ENCODE measurements at regions not wholly inside any gene's neighbourhood (a gene's known extent, or its start where the extent isn't known, plus 50 kb on each side); places are given as distances from the start of the nearest gene placed in this dataset.

DNA sequence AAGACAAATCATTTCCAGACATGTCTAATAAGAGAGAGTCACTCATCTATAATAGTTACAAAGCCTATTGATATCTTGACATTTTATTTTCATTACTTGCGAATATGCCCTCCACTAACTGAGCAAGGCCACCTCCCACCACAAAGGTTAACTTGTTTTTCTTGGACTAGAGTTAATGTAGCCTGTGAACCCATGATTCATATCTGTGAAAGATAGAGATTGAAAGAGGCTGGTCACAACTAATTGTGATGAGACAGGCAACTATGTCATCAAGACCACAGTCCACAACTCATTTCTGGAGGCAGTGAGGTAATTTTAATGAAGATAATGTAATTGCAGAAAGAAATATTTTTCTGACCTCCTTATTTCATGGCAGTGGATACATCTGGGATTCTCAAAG is 491.8 kb upstream of the TPK1 start:
- Histone ChIP-seq H3K4me1 (no peaks in the 10 kb centered on the region), H3K4me3 (no peak overlapping the region), H3K36me3 (no peaks in the 10 kb centered on the region), H3K27ac (no peak overlapping the region), H3K27me3 (no peaks in the 10 kb centered on the region), H3K9me3 (no peaks in the 10 kb centered on the region)
- no peak for DNase-seq
- TF ChIP-seq, protein P1, sequence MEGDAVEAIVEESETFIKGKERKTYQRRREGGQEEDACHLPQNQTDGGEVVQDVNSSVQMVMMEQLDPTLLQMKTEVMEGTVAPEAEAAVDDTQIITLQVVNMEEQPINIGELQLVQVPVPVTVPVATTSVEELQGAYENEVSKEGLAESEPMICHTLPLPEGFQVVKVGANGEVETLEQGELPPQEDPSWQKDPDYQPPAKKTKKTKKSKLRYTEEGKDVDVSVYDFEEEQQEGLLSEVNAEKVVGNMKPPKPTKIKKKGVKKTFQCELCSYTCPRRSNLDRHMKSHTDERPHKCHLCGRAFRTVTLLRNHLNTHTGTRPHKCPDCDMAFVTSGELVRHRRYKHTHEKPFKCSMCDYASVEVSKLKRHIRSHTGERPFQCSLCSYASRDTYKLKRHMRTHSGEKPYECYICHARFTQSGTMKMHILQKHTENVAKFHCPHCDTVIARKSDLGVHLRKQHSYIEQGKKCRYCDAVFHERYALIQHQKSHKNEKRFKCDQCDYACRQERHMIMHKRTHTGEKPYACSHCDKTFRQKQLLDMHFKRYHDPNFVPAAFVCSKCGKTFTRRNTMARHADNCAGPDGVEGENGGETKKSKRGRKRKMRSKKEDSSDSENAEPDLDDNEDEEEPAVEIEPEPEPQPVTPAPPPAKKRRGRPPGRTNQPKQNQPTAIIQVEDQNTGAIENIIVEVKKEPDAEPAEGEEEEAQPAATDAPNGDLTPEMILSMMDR (IDR thresholded peaks at IDR 0.05) = no peak
- intact Hi-C loops (cut with DNase I) = no loop called here
- ATAC-seq = no peak

DNA sequence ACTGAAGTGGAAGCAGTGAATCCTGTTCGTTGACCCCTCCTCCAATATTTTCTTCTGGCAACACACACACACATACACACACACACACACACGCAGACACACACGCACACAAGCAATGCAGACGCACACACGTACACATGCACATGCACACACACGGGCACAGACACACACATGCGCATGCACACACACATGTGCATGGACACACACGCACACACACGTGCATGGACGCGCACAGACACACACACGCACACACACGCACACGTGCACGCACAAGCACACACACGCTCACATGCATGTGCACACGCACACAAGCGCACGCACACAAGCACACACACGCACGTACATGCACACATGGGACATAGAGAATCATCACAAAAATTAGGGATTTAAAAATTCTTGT is 488.2 kb upstream of the TPK1 start:
- ATAC-seq = no peak
- H3K9me3 ChIP-seq = no peaks in the 10 kb centered on the region
- DNase-seq = no peak
- TF ChIP-seq, protein P1 (IDR thresholded peaks at IDR 0.05) = no peak
- no peaks in the 10 kb centered on the region for H3K27me3 ChIP-seq
- intact Hi-C loops (cut with DNase I) = no loop called here
- H3K4me1 ChIP-seq = no peaks in the 10 kb centered on the region
- no peak overlapping the region for H3K4me3 ChIP-seq
- H3K27ac ChIP-seq = no peak overlapping the region
- H3K36me3 ChIP-seq = no peaks in the 10 kb centered on the region

DNA sequence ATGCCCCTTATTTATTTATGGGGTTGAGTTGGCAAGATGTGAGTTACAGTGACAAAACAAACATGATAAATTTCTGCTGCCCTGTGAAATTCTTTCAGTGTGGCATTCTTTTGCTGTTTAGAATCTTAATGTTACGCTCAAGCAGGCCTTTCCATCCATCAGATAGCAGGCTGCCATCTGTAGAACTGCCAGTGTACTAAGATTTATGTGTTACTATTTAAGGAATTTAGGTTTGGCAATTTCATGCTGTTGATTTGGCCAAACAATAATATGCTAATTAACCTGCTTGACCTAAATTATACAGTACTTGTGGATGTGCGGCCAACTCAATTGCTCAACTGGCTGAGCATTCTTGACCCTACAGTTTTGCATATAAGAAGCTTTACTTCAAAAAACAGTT is 477.7 kb upstream of the TPK1 start:
- DNase-seq = no peak
- TF ChIP-seq, protein P1 (IDR thresholded peaks at IDR 0.05) = no peak

DNA sequence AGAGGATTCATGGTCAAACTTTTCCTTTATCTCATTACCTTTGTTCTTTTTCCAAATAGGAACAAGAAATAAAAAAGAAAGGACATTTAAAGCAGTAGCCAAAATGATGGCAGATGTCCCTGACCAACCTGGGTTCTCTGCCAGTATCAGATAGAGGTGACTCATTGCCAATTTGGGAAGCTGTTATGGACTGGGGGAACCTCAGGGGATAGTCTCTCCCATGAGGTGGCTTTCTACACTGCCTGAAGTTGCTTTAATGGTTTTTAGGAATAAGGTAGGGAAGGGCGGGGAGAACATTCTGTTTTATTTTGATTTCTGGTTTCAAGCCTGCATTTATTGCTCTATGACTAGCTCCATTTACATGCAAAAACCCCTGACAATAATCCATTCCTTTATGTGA is 457.9 kb upstream of the TPK1 start:
- H3K9me3 ChIP-seq = no peaks in the 10 kb centered on the region
- no peak for ATAC-seq
- DNase-seq = no peak
- H3K27me3 ChIP-seq = no peaks in the 10 kb centered on the region
- intact Hi-C loops (cut with DNase I) = no loop called here
- no peaks in the 10 kb centered on the region for H3K4me1 ChIP-seq
- H3K27ac ChIP-seq = no peak overlapping the region
- H3K36me3 ChIP-seq = no peaks in the 10 kb centered on the region
- no peak overlapping the region for H3K4me3 ChIP-seq
- TF ChIP-seq, protein P1 (IDR thresholded peaks at IDR 0.05) = no peak

More for the DNA sequence above, 477.7 kb upstream of the TPK1 start:
- no peak overlapping the region for H3K4me3 ChIP-seq
- H3K4me1 ChIP-seq = no peaks in the 10 kb centered on the region
- H3K27ac ChIP-seq = no peak overlapping the region
- no peaks in the 10 kb centered on the region for H3K36me3 ChIP-seq
- intact Hi-C loops (cut with DNase I) = no loop called here
- no peaks in the 10 kb centered on the region for H3K27me3 ChIP-seq
- no peaks in the 10 kb centered on the region for H3K9me3 ChIP-seq
- ATAC-seq = no peak

DNA sequence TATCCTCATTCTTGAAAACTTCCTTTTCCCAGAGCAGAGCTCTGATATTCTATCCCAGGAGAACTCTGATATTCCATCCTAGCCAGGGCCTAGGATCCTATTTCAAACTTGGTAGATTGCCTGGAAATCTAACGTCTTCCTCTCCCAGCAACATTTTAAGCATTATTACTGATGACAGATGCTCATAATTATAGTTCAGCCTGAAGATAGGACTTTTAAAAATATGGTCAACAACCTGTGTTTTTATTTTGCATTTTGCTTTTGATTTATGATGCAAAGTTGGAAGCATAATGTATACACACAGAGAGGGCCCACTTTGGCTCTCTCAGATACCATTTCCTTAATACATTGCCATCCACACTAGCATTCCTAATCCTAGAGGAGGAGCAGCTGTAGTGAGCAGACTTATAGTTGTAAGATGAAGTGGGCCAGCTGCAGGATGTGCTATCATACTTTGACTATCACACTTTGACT is 457.4 kb upstream of the TPK1 start:
- no peak for ATAC-seq
- Histone ChIP-seq H3K9me3 (no peaks in the 10 kb centered on the region), H3K36me3 (no peaks in the 10 kb centered on the region), H3K4me1 (no peaks in the 10 kb centered on the region), H3K27me3 (no peaks in the 10 kb centered on the region), H3K27ac (no peak overlapping the region), H3K4me3 (no peak overlapping the region)
- DNase-seq = no peak
- TF ChIP-seq, protein P1 (IDR thresholded peaks at IDR 0.05) = no peak
- intact Hi-C loops (cut with DNase I) = no loop called here

DNA sequence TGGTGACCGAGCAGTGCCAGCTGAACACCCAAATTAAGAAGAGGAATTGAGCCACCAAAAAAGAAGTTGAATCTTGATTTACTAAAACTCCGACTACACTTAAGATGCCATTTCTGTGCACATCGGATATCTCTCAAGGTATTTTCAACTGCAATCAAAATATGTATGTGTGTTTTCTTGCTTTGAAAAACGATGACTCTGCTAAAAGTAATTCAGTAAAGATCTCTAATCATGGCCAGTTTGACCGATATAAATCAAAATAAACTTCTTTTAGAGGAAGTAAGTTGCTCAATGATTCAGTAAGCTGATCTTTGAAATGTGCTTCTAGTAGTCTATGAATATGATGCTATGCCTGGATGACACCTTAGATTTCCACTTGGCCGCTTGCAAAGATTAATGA is 453.5 kb upstream of the TPK1 start:
- ATAC-seq (no peak), DNase-seq (no peak)
- Histone ChIP-seq H3K4me1 (no peaks in the 10 kb centered on the region), H3K4me3 (no peak overlapping the region), H3K27me3 (no peaks in the 10 kb centered on the region), H3K27ac (no peak overlapping the region), H3K36me3 (no peaks in the 10 kb centered on the region), H3K9me3 (no peaks in the 10 kb centered on the region)
- TF ChIP-seq, protein P1 (IDR thresholded peaks at IDR 0.05) = no peak
- intact Hi-C loops (cut with DNase I) = no loop called here

Data from upper lobe of right lung (tissue), 1 donor.